OCI-LY1 (cell line): ENCODE measurements at regions not wholly inside any gene's neighbourhood (a gene's known extent, or its start where the extent isn't known, plus 50 kb on each side); places are given as distances from the start of the nearest gene placed in this dataset.

Experiments used
- EZH2 ChIP-seq: fragments of 200-600 bp; sonication (generic), shearing (Covaris generic); IDR thresholded peaks from 2 replicates; pipeline ENCODE4 v1.8.0; 2017; ENCODE audit warnings: borderline replicate concordance, mixed run types, mild to moderate bottlenecking, antibody characterized with exemption, low read length, moderate library complexity, mixed read lengths
- TF ChIP-seq, protein P1 (sequence below): fragments of 200-600 bp; sonication (generic), shearing (Covaris generic); IDR thresholded peaks from 2 replicates; pipeline ENCODE4 v1.5.1; 2017; ENCODE audit warnings: mild to moderate bottlenecking, antibody characterized with exemption, low read length, moderate library complexity, mixed read lengths

DNA sequence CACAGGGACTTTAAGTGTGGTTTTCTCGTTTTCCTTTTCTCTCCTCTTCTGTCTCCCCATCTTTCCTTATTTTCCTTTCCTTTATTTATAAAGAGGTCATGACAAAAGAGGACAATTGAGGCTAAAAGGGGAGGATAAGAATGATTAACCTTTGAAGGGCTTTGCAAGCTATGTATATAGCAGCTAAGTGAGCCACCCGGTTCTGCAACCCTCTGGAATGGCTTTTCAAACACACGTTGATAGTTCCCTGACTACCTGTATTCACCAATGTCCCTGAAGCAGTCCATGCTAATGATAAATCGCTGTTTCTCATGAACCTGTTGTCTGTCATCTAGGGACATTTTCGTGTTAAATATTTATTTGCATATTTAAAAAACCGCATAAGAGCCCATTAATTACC is 124.4 kb upstream of the RALGAPA2 start:
- TF ChIP-seq, protein P1, sequence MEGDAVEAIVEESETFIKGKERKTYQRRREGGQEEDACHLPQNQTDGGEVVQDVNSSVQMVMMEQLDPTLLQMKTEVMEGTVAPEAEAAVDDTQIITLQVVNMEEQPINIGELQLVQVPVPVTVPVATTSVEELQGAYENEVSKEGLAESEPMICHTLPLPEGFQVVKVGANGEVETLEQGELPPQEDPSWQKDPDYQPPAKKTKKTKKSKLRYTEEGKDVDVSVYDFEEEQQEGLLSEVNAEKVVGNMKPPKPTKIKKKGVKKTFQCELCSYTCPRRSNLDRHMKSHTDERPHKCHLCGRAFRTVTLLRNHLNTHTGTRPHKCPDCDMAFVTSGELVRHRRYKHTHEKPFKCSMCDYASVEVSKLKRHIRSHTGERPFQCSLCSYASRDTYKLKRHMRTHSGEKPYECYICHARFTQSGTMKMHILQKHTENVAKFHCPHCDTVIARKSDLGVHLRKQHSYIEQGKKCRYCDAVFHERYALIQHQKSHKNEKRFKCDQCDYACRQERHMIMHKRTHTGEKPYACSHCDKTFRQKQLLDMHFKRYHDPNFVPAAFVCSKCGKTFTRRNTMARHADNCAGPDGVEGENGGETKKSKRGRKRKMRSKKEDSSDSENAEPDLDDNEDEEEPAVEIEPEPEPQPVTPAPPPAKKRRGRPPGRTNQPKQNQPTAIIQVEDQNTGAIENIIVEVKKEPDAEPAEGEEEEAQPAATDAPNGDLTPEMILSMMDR = no peak
- TF ChIP-seq EZH2 = no peak
